ENCODE measurements at regions not wholly inside any gene's neighbourhood (a gene's known extent, or its start where the extent isn't known, plus 50 kb on each side); places are given as distances from the start of the nearest gene placed in this dataset.

DNA sequence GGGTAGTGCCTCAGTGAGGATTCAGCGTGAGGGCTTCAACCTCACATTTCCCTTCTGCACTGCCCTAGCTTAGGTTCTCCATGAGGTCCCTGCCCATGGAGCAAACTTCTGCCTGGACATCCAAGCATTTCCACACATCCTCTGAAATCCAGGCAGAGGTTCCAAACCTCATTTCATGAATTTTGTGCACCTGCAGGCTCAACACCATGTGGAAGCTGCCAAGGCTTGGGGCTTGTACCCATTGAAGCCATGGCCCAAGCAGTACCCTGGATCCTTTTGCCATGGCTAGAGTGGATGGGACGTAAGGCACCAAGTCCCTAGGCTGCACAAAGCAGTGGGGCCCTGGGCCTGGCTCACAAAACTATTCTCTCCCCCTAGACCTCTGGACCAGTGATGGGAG, 877.1 kb upstream of the KLHL1 start:
- TF ChIP-seq POLR2A (IDR thresholded peaks at IDR 0.05; ENCODE audit: low read depth, low read length) (no peak), TAF1 (IDR thresholded peaks at IDR 0.05; ENCODE audit: low read depth, low read length) (no peak), POLR2AphosphoS5 (IDR thresholded peaks at IDR 0.05; ENCODE audit: low read depth, low read length) (no peak)

Measured in GM12891 (cell line).